Activated CD4-positive, alpha-beta T cell treated with anti-CD3 and anti-CD28 coated beads, Interleukin-2, amount 50 U/mL, for 4 hours (primary cell): ENCODE measurements at regions not wholly inside any gene's neighbourhood (a gene's known extent, or its start where the extent isn't known, plus 50 kb on each side); places are given as distances from the start of the nearest gene placed in this dataset.
"Not testable (repeated sequence)": the region's sequence is repeated elsewhere in the genome, so short reads cannot be mapped to it uniquely, and the experiment has no call there.

ENCODE experiments used
- DNase-seq, 2 experiments: peaks; one replicate each; pipeline ENCODE4 v3.0.0-alpha.2; 2020

DNA sequence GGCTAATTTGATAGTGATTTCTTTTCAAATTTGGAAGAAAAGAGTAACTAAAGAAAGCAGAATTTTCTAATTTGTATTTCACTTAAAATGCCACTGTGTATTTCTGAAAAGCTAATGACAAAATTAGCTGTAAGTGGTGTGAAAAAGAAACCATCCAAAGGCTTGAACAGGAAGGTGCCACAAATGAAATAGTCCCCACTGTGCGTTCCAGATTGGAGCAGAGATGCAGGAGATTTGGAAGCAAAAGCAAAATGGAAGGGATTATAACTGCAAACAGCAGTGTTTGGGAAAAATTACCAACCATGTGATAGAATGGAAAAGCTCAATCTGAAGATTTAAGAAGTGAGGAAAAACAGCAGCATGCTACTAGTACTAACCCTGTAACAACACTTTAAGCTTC lies 498.7 kb downstream of the SUCLG1 start:
- no peak for DNase-seq

DNA sequence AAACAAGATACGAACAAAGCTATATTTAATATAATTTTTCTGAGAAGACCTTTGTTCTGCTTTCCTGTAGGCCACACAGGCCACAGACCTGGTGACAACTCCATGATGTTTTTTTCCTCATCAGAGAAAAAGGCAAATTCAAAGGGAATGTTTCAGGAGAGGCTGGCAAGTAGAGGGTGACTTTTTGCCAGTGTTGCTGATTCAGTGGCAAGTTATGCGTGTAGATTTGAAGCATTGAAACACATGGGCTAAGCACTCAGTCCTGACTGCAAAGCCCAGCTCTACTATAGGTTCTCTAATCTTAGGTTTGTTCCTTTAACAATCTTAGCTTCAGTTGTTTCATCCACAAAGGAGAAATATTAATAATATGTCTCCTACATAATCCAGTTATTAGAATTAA lies 499.8 kb downstream of the SUCLG1 start:
- DNase-seq, result no peak

- DNase-seq, result no peak
These were observed 502.1 kb downstream of the SUCLG1 start for GRCh38 chr2:83956991-83957390.

DNA sequence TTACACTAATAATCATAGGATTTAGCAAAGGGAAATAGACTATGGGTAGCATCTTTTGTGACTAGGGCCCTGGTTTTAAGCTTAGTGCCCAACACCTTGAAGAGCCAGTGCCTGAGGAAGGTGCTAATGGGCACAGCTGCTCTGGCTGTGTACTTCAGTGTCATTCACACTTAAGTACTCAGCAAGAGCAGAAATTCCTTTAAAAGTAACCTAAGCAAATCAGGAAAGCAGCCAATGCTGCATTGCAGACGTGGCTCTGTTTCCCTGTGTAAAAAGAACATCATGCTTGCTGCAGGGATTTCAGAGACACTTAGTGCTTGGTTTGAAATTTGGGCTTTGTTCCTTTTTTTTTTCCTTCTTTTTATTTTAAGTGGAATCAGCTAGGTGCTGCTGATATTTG lies 505.4 kb downstream of the SUCLG1 start:
- DNase-seq, result no peak

- DNase-seq, result no peak
These were observed 507.6 kb downstream of the SUCLG1 start for GRCh38 chr2:83951378-83951947.

DNA sequence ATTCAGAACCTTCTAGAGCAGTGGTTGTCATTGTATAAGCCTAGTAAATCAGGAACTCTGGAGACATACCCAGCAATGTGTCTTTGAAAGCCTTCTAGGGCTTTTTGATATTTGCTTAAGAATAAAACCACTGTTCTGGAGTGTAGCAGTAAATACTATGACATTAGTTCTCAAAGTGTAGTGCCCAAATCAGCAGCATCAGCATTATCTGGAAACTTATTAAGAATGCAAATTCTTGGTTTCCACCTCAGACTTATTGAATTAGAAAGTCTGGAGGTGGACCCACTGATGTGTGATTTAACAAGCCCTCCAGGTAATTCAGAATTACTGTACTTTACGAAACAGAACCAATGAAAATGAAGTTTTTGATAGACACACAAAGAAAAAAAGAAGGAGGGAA lies 509.7 kb downstream of the SUCLG1 start:
- no peak for DNase-seq

DNA sequence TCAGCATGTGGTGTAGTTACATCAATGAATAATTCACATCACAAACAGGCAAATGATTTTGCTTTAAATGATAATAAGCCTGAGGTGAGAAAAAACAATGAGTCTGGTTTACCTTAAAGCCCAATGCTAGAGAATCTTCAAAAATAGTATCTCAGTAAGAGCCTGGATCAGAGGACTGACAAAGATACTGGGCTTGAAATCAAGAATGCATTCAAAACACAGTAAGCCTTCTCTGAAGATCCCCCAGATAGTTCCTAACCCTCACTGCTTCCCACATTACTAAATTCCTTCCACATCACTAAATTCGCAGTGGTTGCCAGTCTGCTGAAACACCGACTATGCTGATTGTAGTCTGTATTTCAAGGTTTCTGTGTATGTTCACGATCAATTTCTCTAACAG lies 514.9 kb downstream of the SUCLG1 start:
- no peak for DNase-seq

DNA sequence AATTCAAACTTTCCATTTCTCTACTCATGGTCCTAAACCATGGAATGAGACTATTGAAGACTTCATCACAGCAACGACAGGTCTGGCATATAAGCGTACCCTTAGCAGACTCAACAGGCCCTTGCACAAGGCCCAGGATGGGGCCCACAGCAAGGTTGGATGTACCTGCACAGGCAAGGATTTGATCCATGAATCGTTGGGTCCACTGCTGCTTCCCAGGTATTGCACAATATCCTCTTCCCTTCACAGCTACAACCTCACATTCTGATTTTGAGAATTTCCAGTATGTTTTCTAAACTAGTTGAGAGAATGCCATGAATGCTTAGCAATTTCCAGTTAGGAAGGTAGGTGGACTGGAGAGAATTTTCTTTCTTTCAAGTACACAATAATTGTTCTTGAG lies 515.8 kb downstream of the SUCLG1 start:
- DNase-seq, result no peak

- DNase-seq, result no peak
These were observed 517.2 kb downstream of the SUCLG1 start for GRCh38 chr2:83941886-83942285.

GRCh38 chr2:83933749-83934148 lies 525.3 kb downstream of the SUCLG1 start:
- no peak for DNase-seq

DNA sequence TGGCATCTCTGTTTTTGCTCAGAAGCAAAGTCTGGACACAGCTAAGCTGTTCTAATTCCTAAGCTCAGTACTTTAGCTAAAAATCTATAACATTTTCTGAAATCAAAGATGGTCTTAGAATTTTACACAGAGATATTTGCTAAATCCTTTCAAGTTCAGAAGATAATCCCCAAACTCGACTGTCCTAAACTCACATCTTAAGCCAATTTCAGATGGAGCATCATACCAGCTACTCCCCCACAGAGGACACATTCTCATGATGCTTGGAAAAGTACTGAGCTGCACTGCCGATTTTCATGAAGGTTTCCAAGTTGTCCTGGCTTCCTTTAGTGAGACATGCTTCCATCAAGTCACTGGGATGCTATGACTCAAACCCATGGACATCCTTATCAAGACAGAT lies 535.5 kb downstream of the SUCLG1 start:
- DNase-seq, result no peak

DNA sequence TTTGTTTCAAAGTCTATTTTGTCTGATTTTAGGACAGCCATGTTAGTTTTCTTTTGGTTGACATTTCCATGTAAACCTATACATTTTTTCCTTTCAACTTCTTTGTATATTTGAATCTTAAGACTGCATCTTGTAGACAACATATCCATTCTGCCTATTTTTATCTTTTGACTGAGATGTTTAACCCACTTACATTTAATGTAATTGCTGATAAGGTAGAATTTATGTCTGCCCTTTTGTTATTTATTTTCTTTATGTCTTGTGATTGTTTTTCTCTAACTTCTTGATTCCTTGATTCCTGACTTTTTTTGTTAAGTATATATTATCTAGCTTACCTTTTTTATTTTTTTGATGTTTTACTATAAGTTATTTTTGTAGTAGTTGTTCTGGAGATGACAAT lies 542.5 kb downstream of the SUCLG1 start:
- DNase-seq, result no peak

DNA sequence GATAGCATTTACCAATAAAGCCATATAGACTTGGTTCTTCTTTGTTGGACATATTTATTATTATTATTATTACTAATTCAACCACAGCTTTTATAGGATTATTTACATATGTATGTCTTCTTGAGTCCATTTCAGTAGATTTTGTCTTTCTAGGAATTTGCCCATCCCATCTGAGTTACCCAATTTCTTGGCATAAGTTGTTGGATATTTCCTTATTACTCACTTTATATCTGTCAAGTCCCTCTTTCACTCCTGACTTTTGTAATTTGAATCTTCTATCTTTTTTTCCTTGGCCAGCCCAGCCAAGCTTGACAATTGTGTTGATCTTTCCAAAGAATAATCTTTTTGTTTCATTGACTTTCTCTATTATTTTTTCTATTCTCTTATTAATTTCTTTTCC lies 543.7 kb downstream of the SUCLG1 start:
- no peak for DNase-seq

DNA sequence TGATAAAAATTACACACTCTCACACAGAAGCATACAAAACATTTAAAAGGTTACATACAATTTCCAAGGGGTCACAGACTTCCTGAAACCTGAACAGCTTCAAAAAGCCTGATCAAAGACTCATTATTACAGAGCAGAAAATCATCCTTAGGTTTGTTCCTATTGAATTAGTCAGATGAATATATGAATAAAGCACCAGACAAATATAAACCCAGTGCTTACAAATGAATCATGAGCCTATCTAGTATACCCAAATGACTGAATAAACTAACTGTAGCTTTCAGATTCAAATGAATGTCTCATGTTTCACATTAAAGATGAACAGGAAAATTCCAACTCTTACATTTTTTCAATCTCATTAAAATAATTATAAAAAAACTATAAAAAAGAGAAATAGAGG lies 550.3 kb downstream of the SUCLG1 start:
- no peak for DNase-seq

GRCh38 chr2:83901317-83901716 lies 557.8 kb downstream of the SUCLG1 start:
- DNase-seq, result no peak

GRCh38 chr2:83900862-83901261 lies 558.2 kb downstream of the SUCLG1 start:
- no peak for DNase-seq

DNA sequence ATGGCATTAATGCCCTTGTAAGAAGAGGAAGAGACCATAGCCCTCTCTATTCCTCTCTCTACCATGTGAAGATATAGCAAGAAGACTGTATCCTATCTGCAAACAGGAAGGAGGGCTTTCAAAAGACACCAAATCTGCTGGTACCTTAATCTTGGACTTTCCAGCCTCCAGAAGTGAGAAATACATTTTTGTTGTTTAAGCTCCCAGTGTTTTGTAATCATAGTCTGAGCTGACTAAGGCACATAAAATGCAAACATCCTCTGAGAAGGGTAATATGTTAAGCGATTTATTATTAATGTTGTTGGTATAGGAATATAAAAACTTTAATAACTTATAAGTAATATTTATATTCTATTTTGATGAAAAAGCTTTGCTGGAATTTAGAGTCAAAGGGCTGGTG lies 559.8 kb downstream of the SUCLG1 start:
- DNase-seq, result no peak

DNA sequence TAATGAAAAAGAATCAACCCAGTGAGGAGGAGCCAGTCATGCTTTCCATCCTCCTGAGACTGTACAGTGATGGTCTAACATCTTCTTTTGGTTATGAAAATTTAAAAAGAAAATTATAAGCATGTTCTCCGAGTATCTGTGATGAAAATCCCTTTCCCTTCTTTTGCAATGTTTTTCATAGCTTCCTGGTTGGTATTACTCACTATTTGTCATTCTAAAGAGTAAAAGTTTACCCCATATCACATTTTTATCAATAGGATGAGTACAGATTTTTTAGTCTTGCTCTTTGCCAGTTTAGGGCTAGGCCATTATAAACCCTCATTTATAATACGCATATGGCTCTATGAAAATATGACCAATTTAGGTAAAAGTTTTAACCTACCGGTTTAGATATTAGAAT lies 564.1 kb downstream of the SUCLG1 start:
- DNase-seq, result no peak

GRCh38 chr2:83887757-83888156 lies 571.3 kb downstream of the SUCLG1 start:
- DNase-seq, result no peak

DNA sequence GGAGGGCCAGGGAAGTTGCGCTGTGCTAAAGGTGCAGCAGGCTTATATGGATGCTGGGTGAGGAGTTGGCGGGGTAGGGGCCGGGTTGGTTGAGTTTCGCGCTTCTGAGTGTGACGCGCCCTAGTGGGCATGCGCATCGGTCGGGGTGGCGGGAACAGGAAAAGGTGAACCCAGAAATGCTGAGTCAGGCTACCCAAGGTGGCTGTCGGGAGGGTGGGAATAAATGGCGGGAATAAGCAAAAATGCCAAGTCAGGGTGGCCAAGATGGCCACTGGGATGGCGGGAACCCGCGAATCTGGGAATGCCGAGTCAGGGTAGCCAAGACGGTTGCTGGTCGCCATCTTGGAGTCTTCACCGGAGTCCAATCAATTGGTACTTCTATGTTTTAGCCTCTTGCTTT lies 580.0 kb downstream of the SUCLG1 start:
- no peak for DNase-seq

DNA sequence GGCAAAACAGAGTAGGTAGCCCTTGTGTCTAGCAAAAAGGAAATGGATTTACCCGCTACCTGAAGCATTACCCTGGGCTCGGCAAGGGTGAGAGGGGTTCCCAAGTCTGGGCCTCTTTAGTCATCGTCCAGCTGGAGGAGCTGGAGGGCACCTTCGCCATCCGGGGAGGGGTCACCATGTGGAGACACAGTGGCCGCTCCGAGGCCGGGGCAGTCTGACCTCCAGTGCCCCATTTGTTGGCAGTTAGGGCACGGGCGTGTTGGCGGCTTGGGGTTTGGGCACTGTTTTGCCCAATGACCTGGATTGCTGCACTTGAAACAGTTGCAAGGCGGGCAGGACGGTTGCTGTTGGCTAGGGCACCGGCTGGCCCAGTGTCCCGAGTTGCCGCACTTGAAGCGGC lies 581.8 kb downstream of the SUCLG1 start:
- not testable (repeated sequence) for DNase-seq

GRCh38 chr2:83874712-83875430 lies 584.2 kb downstream of the SUCLG1 start:
- no peak for DNase-seq

DNA sequence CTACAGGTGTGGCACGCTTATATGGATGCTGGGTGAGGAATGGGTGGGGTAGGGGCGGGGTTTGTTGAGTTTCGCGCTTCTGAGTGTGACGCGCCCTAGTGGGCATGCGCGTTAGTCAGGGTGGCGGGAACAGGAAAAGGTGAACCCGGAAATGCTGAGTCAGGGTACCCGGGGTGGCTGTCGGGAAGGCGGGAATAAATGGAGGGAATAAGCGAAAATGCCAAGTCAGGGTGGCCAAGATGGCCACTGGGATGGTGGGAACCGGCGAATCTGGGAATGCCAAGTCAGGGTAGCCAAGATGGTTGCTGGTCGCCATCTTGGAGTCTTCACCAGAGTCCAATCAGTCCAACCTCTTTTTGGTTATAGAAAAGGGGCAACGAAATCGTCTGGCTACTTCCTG lies 585.0 kb downstream of the SUCLG1 start:
- DNase-seq, result no peak

DNA sequence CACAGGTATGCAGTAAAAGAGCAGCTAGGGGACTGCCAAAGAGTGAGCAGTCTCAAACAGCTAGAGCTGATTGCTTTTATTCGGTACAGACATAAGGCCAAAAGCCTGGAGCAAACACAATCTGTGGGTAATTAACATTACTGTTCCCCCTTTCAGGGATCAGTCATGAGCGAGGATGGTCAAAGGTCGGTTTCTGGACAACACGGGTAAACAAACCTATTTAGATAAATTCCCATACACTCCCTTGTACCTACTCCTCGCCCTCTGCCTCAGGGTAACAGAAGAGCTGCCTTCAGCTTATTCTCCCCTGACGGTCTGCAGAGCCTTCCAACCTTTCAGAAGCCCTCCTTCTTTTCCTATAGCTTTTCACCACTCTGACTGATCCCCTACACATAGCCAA lies 586.0 kb downstream of the SUCLG1 start:
- no peak for DNase-seq

- no peak for DNase-seq
These were observed 592.9 kb downstream of the SUCLG1 start for GRCh38 chr2:83866211-83866610.
